ENCODE measurements at regions not wholly inside any gene's neighbourhood (a gene's known extent, or its start where the extent isn't known, plus 50 kb on each side); places are given as distances from the start of the nearest gene placed in this dataset.

- TF ChIP-seq ZFP30 (CRISPR knock-in tag; IDR thresholded peaks at IDR 0.05): no peak
- TF ChIP-seq ISL1 (CRISPR knock-in tag; IDR thresholded peaks at IDR 0.05): no peak
- no peak for TF ChIP-seq CREB5 (CRISPR knock-in tag; IDR thresholded peaks at IDR 0.05; ENCODE audit: low read depth)
- TF ChIP-seq, protein P1, sequence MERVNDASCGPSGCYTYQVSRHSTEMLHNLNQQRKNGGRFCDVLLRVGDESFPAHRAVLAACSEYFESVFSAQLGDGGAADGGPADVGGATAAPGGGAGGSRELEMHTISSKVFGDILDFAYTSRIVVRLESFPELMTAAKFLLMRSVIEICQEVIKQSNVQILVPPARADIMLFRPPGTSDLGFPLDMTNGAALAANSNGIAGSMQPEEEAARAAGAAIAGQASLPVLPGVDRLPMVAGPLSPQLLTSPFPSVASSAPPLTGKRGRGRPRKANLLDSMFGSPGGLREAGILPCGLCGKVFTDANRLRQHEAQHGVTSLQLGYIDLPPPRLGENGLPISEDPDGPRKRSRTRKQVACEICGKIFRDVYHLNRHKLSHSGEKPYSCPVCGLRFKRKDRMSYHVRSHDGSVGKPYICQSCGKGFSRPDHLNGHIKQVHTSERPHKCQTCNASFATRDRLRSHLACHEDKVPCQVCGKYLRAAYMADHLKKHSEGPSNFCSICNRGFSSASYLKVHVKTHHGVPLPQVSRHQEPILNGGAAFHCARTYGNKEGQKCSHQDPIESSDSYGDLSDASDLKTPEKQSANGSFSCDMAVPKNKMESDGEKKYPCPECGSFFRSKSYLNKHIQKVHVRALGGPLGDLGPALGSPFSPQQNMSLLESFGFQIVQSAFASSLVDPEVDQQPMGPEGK (CRISPR knock-in tag; IDR thresholded peaks at IDR 0.05; ENCODE audit: borderline replicate concordance): no peak
- no peak for TF ChIP-seq PPARA (CRISPR knock-in tag; IDR thresholded peaks at IDR 0.05; ENCODE audit: borderline replicate concordance)
- no peak for TF ChIP-seq TOX (CRISPR knock-in tag; IDR thresholded peaks at IDR 0.05; ENCODE audit: borderline replicate concordance)
Measured at GRCh38 chr11:81658722-81659121, 1074.9 kb downstream of the FAM181B start.

Measured in SK-N-SH treated with all-trans-retinoic acid at 6 μM for 48 hours (cell line).